ENCODE measurements at regions not wholly inside any gene's neighbourhood (a gene's known extent, or its start where the extent isn't known, plus 50 kb on each side); places are given as distances from the start of the nearest gene placed in this dataset.

DNA sequence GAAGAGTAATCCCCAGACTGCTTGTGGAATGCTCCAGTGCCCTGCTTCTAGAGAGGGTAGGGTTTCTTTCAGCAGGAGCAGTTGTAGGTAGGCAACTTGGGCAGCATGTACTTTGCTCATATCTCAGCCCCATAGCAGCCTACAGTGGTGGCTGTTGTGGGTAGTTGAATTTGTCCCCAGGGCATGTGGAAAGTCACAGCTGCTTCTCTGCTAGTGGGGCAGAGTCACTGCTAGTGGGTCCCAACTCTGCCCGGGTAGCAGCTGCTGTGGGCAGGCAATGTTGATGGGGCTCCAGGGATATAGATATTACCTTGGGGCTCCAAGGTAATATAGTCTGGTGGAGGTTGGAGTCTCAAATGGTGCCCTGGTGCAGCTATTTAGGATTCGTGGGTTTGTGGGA, 174.5 kb downstream of the OTOL1 start:
- Histone ChIP-seq H3K9me3 (replicated peaks in 1 of 2; ENCODE audit: control insufficient read depth in 1 of 2, insufficient read depth in 1 of 2, low read length in 2 of 2) (peaks cover 7 to 18% of the 10 kb centered on the region in 2 donors), H3K36me3 (replicated peaks in 1 of 2; ENCODE audit: control insufficient read depth in 1 of 2, insufficient read depth in 2 of 2, low read length in 2 of 2) (no peaks in the 10 kb centered on the region), H3K27me3 (ENCODE audit: control insufficient read depth in 2 of 2, insufficient read depth in 2 of 2, low read length in 2 of 2) (no peaks in the 10 kb centered on the region), H3K27ac (ENCODE audit: low read depth in 1 of 2, low read length in 2 of 2) (no peak overlapping the region), H3K4me1 (ENCODE audit: control insufficient read depth in 1 of 2, insufficient read depth in 2 of 2, low read length in 2 of 2) (no peaks in the 10 kb centered on the region), H3K79me2 (ENCODE audit: insufficient read depth, low read length) (no peaks in the 10 kb centered on the region), H4K20me1 (ENCODE audit: insufficient read depth, low read length) (no peaks in the 10 kb centered on the region), H3K4me2 (replicated peaks; ENCODE audit: extremely low read depth, low read length, poor library complexity, severe bottlenecking) (no peak overlapping the region), H3K4me3 (replicated peaks in 1 of 3; ENCODE audit: low read depth in 2 of 3, low read length in 3 of 3) (no peak overlapping the region), H3K9ac (ENCODE audit: insufficient read depth, low read length, poor library complexity, severe bottlenecking) (no peak overlapping the region), H2AFZ (ENCODE audit: insufficient read depth, low read depth, low read length, poor library complexity, severe bottlenecking) (no peak overlapping the region)
- intact Hi-C loops (cut with micrococcal nuclease), result no loop called here
- H3K27ac Mint-ChIP-seq, result no peak overlapping the region
- peaks cover 0 to 1% (median 0%) of the 10 kb centered on the region in 3 donors for H3K27me3 Mint-ChIP-seq (ENCODE audit: low read depth in 3 of 3)
- no peak for DNase-seq
- H3K4me1 Mint-ChIP-seq, result no peaks in the 10 kb centered on the region
- H3K9me3 Mint-ChIP-seq, result peaks cover 0 to 17% (median 9%) of the 10 kb centered on the region in 7 donors
- no peaks in the 10 kb centered on the region for H3K36me3 Mint-ChIP-seq
- TF ChIP-seq, protein P1, sequence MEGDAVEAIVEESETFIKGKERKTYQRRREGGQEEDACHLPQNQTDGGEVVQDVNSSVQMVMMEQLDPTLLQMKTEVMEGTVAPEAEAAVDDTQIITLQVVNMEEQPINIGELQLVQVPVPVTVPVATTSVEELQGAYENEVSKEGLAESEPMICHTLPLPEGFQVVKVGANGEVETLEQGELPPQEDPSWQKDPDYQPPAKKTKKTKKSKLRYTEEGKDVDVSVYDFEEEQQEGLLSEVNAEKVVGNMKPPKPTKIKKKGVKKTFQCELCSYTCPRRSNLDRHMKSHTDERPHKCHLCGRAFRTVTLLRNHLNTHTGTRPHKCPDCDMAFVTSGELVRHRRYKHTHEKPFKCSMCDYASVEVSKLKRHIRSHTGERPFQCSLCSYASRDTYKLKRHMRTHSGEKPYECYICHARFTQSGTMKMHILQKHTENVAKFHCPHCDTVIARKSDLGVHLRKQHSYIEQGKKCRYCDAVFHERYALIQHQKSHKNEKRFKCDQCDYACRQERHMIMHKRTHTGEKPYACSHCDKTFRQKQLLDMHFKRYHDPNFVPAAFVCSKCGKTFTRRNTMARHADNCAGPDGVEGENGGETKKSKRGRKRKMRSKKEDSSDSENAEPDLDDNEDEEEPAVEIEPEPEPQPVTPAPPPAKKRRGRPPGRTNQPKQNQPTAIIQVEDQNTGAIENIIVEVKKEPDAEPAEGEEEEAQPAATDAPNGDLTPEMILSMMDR (IDR thresholded peaks at IDR 0.05), result no peak
- 80% methylated on average over 2 of the region's 2 CpGs for WGBS (ENCODE audit: insufficient coverage)
- H3K4me3 Mint-ChIP-seq, result no peak overlapping the region

DNA sequence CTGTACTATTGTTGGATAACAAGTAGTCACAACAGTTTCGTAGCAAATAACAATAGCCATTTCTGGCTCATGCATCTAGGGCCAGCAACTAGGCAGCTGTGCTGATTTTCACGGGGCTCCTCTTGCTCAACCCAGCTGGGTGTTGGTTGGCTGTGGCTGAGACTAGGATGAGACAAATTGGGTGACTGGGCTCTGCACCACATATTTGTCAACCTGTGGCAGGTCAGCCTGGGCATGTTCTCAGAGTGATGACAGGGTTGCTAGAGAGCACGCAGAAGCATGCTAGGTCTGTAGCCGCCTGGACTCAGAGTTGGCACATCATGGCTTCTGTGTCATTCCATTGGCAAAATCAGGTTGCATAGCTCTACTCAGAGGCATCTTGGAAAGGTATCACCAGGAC, 175.9 kb downstream of the OTOL1 start:
- intact Hi-C loops (cut with micrococcal nuclease), result no loop called here

More for the DNA sequence above, 175.9 kb downstream of the OTOL1 start:
- no peak overlapping the region for H3K27ac ChIP-seq (ENCODE audit: low read depth in 1 of 2, low read length in 2 of 2)
- H4K20me1 ChIP-seq (ENCODE audit: insufficient read depth, low read length), result no peaks in the 10 kb centered on the region
- Mint-ChIP-seq H3K36me3 (no peaks in the 10 kb centered on the region), H3K27me3 (ENCODE audit: low read depth in 3 of 3) (peaks cover 0 to 1% (median 0%) of the 10 kb centered on the region in 3 donors), H3K9me3 (peaks cover 0 to 15% (median 9%) of the 10 kb centered on the region in 7 donors), H3K4me1 (no peaks in the 10 kb centered on the region), H3K4me3 (no peak overlapping the region), H3K27ac (no peak overlapping the region)
- DNase-seq, result no peak
- H2AFZ ChIP-seq (ENCODE audit: insufficient read depth, low read depth, low read length, poor library complexity, severe bottlenecking), result no peak overlapping the region
- H3K27me3 ChIP-seq (ENCODE audit: control insufficient read depth in 2 of 2, insufficient read depth in 2 of 2, low read length in 2 of 2), result no peaks in the 10 kb centered on the region
- H3K4me2 ChIP-seq (replicated peaks; ENCODE audit: extremely low read depth, low read length, poor library complexity, severe bottlenecking), result no peak overlapping the region
- H3K36me3 ChIP-seq (replicated peaks in 1 of 2; ENCODE audit: control insufficient read depth in 1 of 2, insufficient read depth in 2 of 2, low read length in 2 of 2), result no peaks in the 10 kb centered on the region
- no peaks in the 10 kb centered on the region for H3K4me1 ChIP-seq (ENCODE audit: control insufficient read depth in 1 of 2, insufficient read depth in 2 of 2, low read length in 2 of 2)
- TF ChIP-seq, protein P1 (IDR thresholded peaks at IDR 0.05), result no peak
- WGBS (ENCODE audit: insufficient coverage), result 97% methylated on average over 3 of the region's 4 CpGs
- no peaks in the 10 kb centered on the region for H3K79me2 ChIP-seq (ENCODE audit: insufficient read depth, low read length)
- H3K9ac ChIP-seq (ENCODE audit: insufficient read depth, low read length, poor library complexity, severe bottlenecking), result no peak overlapping the region
- H3K4me3 ChIP-seq (replicated peaks in 1 of 3; ENCODE audit: low read depth in 2 of 3, low read length in 3 of 3), result no peak overlapping the region
- peaks cover 7 to 18% of the 10 kb centered on the region in 2 donors for H3K9me3 ChIP-seq (replicated peaks in 1 of 2; ENCODE audit: control insufficient read depth in 1 of 2, insufficient read depth in 1 of 2, low read length in 2 of 2)

Measured in CD14-positive monocyte (primary cell).